ENCODE measurements at regions not wholly inside any gene's neighbourhood (a gene's known extent, or its start where the extent isn't known, plus 50 kb on each side); places are given as distances from the start of the nearest gene placed in this dataset.

DNA sequence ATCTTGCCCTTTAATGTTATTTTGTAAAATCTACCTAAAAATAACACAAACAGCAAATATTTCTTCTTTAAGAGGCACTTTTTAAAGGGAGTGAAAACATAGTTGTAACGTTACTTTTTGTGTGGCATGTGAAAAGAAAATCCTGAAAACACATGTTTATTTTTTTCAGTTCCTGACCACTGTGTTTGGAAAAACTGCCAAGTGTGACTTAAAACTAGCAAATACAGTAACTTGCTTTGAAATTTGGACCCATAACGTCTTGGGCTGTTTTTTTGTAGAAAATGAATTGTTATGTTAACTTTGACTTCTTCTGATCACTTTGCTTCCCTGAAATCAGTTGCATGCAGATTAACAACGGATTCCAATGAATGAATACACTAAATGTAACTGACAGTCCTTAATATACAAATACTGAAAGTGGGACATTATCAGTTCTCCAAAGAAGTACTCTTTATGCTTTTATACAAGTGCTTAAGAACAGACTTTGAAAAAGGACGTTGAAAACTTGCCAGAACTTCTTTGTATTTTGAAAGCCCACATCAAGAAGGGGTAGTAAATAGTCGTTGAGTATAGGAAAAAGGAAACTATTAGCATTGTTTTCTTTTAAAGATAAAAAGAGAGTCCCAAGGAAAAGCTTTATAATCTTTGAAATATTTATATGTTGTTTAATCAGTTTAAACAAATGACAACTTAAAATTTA lies 96.1 kb upstream of the ZEB2 start (continued):
- TF ChIP-seq, protein P1, sequence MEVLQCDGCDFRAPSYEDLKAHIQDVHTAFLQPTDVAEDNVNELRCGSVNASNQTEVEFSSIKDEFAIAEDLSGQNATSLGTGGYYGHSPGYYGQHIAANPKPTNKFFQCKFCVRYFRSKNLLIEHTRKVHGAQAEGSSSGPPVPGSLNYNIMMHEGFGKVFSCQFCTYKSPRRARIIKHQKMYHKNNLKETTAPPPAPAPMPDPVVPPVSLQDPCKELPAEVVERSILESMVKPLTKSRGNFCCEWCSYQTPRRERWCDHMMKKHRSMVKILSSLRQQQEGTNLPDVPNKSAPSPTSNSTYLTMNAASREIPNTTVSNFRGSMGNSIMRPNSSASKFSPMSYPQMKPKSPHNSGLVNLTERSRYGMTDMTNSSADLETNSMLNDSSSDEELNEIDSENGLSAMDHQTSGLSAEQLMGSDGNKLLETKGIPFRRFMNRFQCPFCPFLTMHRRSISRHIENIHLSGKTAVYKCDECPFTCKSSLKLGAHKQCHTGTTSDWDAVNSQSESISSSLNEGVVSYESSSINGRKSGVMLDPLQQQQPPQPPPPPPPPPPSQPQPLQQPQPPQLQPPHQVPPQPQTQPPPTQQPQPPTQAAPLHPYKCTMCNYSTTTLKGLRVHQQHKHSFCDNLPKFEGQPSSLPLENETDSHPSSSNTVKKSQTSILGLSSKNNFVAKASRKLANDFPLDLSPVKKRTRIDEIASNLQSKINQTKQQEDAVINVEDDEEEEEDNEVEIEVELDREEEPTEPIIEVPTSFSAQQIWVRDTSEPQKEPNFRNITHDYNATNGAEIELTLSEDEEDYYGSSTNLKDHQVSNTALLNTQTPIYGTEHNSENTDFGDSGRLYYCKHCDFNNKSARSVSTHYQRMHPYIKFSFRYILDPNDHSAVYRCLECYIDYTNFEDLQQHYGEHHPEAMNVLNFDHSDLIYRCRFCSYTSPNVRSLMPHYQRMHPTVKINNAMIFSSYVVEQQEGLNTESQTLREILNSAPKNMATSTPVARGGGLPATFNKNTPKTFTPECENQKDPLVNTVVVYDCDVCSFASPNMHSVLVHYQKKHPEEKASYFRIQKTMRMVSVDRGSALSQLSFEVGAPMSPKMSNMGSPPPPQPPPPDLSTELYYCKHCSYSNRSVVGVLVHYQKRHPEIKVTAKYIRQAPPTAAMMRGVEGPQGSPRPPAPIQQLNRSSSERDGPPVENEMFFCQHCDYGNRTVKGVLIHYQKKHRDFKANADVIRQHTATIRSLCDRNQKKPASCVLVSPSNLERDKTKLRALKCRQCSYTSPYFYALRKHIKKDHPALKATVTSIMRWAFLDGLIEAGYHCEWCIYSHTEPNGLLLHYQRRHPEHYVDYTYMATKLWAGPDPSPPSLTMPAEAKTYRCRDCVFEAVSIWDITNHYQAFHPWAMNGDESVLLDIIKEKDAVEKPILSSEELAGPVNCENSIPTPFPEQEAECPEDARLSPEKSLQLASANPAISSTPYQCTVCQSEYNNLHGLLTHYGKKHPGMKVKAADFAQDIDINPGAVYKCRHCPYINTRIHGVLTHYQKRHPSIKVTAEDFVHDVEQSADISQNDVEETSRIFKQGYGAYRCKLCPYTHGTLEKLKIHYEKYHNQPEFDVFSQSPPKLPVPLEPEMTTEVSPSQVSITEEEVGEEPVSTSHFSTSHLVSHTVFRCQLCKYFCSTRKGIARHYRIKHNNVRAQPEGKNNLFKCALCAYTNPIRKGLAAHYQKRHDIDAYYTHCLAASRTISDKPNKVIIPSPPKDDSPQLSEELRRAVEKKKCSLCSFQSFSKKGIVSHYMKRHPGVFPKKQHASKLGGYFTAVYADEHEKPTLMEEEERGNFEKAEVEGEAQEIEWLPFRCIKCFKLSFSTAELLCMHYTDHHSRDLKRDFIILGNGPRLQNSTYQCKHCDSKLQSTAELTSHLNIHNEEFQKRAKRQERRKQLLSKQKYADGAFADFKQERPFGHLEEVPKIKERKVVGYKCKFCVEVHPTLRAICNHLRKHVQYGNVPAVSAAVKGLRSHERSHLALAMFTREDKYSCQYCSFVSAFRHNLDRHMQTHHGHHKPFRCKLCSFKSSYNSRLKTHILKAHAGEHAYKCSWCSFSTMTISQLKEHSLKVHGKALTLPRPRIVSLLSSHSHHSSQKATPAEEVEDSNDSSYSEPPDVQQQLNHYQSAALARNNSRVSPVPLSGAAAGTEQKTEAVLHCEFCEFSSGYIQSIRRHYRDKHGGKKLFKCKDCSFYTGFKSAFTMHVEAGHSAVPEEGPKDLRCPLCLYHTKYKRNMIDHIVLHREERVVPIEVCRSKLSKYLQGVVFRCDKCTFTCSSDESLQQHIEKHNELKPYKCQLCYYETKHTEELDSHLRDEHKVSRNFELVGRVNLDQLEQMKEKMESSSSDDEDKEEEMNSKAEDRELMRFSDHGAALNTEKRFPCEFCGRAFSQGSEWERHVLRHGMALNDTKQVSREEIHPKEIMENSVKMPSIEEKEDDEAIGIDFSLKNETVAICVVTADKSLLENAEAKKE (CRISPR knock-in tag; IDR thresholded peaks at IDR 0.05), result no peak

DNA sequence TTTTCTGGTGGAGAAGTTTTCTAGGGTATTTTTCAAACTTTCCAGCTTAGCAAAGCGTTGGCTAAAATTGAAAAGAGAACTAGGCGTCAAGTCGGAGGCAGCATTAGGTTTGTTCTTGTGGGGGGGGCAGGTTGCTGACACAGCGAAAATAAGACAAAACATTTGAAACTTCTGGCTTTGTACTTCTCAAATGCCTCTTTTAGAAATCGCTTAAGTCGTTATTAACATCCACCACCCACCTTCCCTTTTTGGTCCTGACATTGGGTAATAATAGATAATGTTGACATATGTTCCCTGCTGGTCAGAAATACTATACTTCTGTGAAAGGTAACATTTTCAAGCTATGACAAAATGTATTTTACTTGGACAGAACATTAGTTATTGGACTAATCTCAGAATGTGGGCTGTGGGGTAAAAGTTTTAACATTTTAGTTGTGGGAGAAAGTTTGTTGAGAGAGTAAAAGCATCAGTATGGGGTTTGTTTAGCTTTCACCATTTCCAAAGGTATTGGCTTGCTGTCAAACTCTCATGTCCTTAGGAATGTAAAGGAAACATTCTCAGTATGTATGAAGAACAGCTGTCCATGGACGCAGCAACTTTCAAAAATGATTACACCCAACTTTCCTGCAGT lies 88.1 kb upstream of the ZEB2 start:
- no peak overlapping the region for H3K4me2 ChIP-seq
- H3K4me1 ChIP-seq (ENCODE audit: insufficient read depth), result no peaks in the 10 kb centered on the region; the same call in 1 of the 2 replicates
- Mint-ChIP-seq H3K36me3 (ENCODE audit: low read depth) (no peaks in the 10 kb centered on the region), H3K4me3 (no peak overlapping the region), H3K27me3 (ENCODE audit: insufficient read depth, low read depth, poor library complexity) (no peaks in the 10 kb centered on the region), H3K27ac (no peak overlapping the region), H3K9me3 (no peaks in the 10 kb centered on the region), H3K4me1 (peaks cover 2% of the 10 kb centered on the region; the same call in 2 of the 3 replicates)
- H3K27me3 ChIP-seq (ENCODE audit: insufficient read depth), result no peaks in the 10 kb centered on the region
- DNase-seq (ENCODE audit: low spot score) (no peak), ATAC-seq (no peak)
- no peaks in the 10 kb centered on the region for H3K79me2 ChIP-seq (replicated peaks; ENCODE audit: insufficient read depth)
- no peaks in the 10 kb centered on the region for H3F3A ChIP-seq (replicated peaks; ENCODE audit: low read depth)
- peaks cover 21% of the 10 kb centered on the region; the same call in 1 of the 2 replicates for H3K9me2 ChIP-seq (ENCODE audit: insufficient read depth)
- H3K36me3 ChIP-seq (ENCODE audit: insufficient read depth), result no peaks in the 10 kb centered on the region
- H3K4me3 ChIP-seq, result no peak overlapping the region
- peak overlapping the region; percentile 2; the same call in 1 of the 2 replicates for H2AFZ ChIP-seq
- no peaks in the 10 kb centered on the region for H4K20me1 ChIP-seq (replicated peaks; ENCODE audit: insufficient read depth)
- no peak overlapping the region for H3K27ac ChIP-seq (ENCODE audit: low read depth)
- TF ChIP-seq, protein P1 (CRISPR knock-in tag; IDR thresholded peaks at IDR 0.05), result no peak
- TF ChIP-seq ZNF331 (CRISPR knock-in tag; IDR thresholded peaks at IDR 0.05; ENCODE audit: low read depth) (no peak), STAT1 (IDR thresholded peaks at IDR 0.05; ENCODE audit: unreplicated experiment) (no peak)

All from GM23338 (cell line).